OCI-LY1 (cell line): ENCODE measurements at regions not wholly inside any gene's neighbourhood (a gene's known extent, or its start where the extent isn't known, plus 50 kb on each side); places are given as distances from the start of the nearest gene placed in this dataset.

ENCODE experiments used
- H2AFZ ChIP-seq: fragments of 200-600 bp; sonication (generic), shearing (Covaris generic); 2 replicates; pipeline ENCODE4 v1.6.0; 2014; ENCODE audit warnings: antibody characterized with exemption, mild to moderate bottlenecking, low read length
- H3F3A ChIP-seq: fragments of 200-600 bp; sonication (generic), shearing (Covaris generic); 2 replicates; pipeline ENCODE4 v1.6.0; 2014; ENCODE audit warnings: mild to moderate bottlenecking, antibody characterized with exemption, low read length, moderate library complexity; ENCODE audit not compliant: insufficient read depth
- H3K27ac ChIP-seq: fragments of 200-600 bp; sonication (generic); 2 replicates; pipeline ENCODE4 v1.5.1; 2014; ENCODE audit warnings: low read length, mixed run types, mild to moderate bottlenecking, low read depth; ENCODE audit not compliant: poor library complexity, severe bottlenecking
- H3K27me3 ChIP-seq: fragments of 200-600 bp; sonication (generic); 2 replicates; pipeline ENCODE4 v1.6.0; 2014; ENCODE audit warnings: antibody characterized with exemption, mild to moderate bottlenecking, low read length, moderate library complexity; ENCODE audit not compliant: insufficient read depth
- H3K36me3 ChIP-seq: fragments of 200-600 bp; sonication (generic); 2 replicates; pipeline ENCODE4 v1.6.1; 2014; ENCODE audit warnings: mild to moderate bottlenecking, antibody characterized with exemption, low read length, moderate library complexity, mixed read lengths; ENCODE audit not compliant: insufficient read depth
- H3K4me1 ChIP-seq: fragments of 200-600 bp; sonication (generic); 2 replicates; pipeline ENCODE4 v1.5.1; 2014; ENCODE audit warnings: mild to moderate bottlenecking, low read length, moderate library complexity; ENCODE audit not compliant: insufficient read depth, severe bottlenecking
- H3K4me2 ChIP-seq: fragments of 200-600 bp; sonication (generic), shearing (Covaris generic); 2 replicates; pipeline ENCODE4 v1.6.1; 2014; ENCODE audit warnings: low read length
- H3K4me3 ChIP-seq: fragments of 200-600 bp; sonication (generic); 2 replicates; pipeline ENCODE4 v1.5.1; 2014; ENCODE audit warnings: low read length, low read depth, mild to moderate bottlenecking, mixed read lengths; ENCODE audit not compliant: poor library complexity, severe bottlenecking
- H3K79me2 ChIP-seq: fragments of 200-600 bp; shearing (Covaris generic); 2 replicates; pipeline ENCODE4 v1.6.1; 2016; ENCODE audit warnings: mixed run types, low read length, mixed read lengths; ENCODE audit not compliant: insufficient read depth
- H3K9ac ChIP-seq: fragments of 200-600 bp; sonication (generic), shearing (Covaris generic); 2 replicates; pipeline ENCODE4 v1.6.1; 2014; ENCODE audit warnings: mild to moderate bottlenecking, low read length, mixed read lengths
- H3K9me2 ChIP-seq: fragments of 200-600 bp; sonication (generic), shearing (Covaris generic); 2 replicates; pipeline ENCODE4 v1.6.1; 2014; ENCODE audit warnings: low read depth, mild to moderate bottlenecking, low read length, mixed read lengths
- H3K9me3 ChIP-seq: fragments of 200-600 bp; shearing (Covaris generic); 2 replicates; pipeline ENCODE4 v1.6.1; 2014; ENCODE audit warnings: low read length, mixed read lengths
- H4K20me1 ChIP-seq: fragments of 200-600 bp; sonication (generic), shearing (Covaris generic); 2 replicates; pipeline ENCODE4 v1.6.0; 2016; ENCODE audit warnings: mild to moderate bottlenecking, low read length; ENCODE audit not compliant: insufficient read depth
- CTCF ChIP-seq: fragments of 200-600 bp; sonication (generic), shearing (Covaris generic); IDR thresholded peaks from 2 replicates; pipeline ENCODE4 v1.5.1; 2017; ENCODE audit warnings: mild to moderate bottlenecking, antibody characterized with exemption, low read length, moderate library complexity, mixed read lengths
- EZH2 ChIP-seq: fragments of 200-600 bp; sonication (generic), shearing (Covaris generic); IDR thresholded peaks from 2 replicates; pipeline ENCODE4 v1.8.0; 2017; ENCODE audit warnings: borderline replicate concordance, mixed run types, mild to moderate bottlenecking, antibody characterized with exemption, low read length, moderate library complexity, mixed read lengths

- H3K9ac ChIP-seq, result no peak overlapping the region
- H3K36me3 ChIP-seq, result no peaks in the 10 kb centered on the region
- no peaks in the 10 kb centered on the region for H3K79me2 ChIP-seq
- no peak overlapping the region for H3K4me3 ChIP-seq
- H3F3A ChIP-seq, result no peaks in the 10 kb centered on the region
- H2AFZ ChIP-seq, result no peak overlapping the region
- H3K27me3 ChIP-seq, result no peaks in the 10 kb centered on the region
- H3K9me3 ChIP-seq, result no peaks in the 10 kb centered on the region
- no peaks in the 10 kb centered on the region for H4K20me1 ChIP-seq
- no peaks in the 10 kb centered on the region for H3K4me1 ChIP-seq
- no peak overlapping the region for H3K4me2 ChIP-seq
- TF ChIP-seq CTCF (no peak), EZH2 (no peak)
- no peak overlapping the region for H3K27ac ChIP-seq
- H3K9me2 ChIP-seq, result no peaks in the 10 kb centered on the region
Observed at GRCh38 chr12:77609016-77609415, 221.7 kb upstream of the NAV3 start.

GRCh38 chr12:77608271-77608824 lies 222.3 kb upstream of the NAV3 start:
- Histone ChIP-seq H3K9me3 (no peaks in the 10 kb centered on the region), H2AFZ (no peak overlapping the region), H3K27ac (no peak overlapping the region), H3K36me3 (no peaks in the 10 kb centered on the region), H3K9ac (no peak overlapping the region), H3K9me2 (no peaks in the 10 kb centered on the region), H3K4me2 (no peak overlapping the region), H4K20me1 (no peaks in the 10 kb centered on the region), H3K27me3 (no peaks in the 10 kb centered on the region), H3K4me1 (no peaks in the 10 kb centered on the region), H3F3A (no peaks in the 10 kb centered on the region), H3K4me3 (no peak overlapping the region), H3K79me2 (no peaks in the 10 kb centered on the region)
- TF ChIP-seq EZH2, result no peak
- TF ChIP-seq CTCF, result no peak

GRCh38 chr12:77606348-77606747 lies 224.3 kb upstream of the NAV3 start:
- no peaks in the 10 kb centered on the region for H3K79me2 ChIP-seq
- no peaks in the 10 kb centered on the region for H3K27me3 ChIP-seq
- H3K9me2 ChIP-seq, result no peaks in the 10 kb centered on the region
- no peaks in the 10 kb centered on the region for H4K20me1 ChIP-seq
- no peak overlapping the region for H3K4me3 ChIP-seq
- H3K9ac ChIP-seq, result no peak overlapping the region
- no peak overlapping the region for H3K4me2 ChIP-seq
- no peak overlapping the region for H3K27ac ChIP-seq
- H3K4me1 ChIP-seq, result no peaks in the 10 kb centered on the region
- H3K36me3 ChIP-seq, result no peaks in the 10 kb centered on the region
- H2AFZ ChIP-seq, result no peak overlapping the region
- no peaks in the 10 kb centered on the region for H3K9me3 ChIP-seq
- no peaks in the 10 kb centered on the region for H3F3A ChIP-seq
- no peak for TF ChIP-seq EZH2
- no peak for TF ChIP-seq CTCF
